HT-29 (cell line): ENCODE measurements at regions not wholly inside any gene's neighbourhood (a gene's known extent, or its start where the extent isn't known, plus 50 kb on each side); places are given as distances from the start of the nearest gene placed in this dataset.
"Not testable (repeated sequence)": the region's sequence is repeated elsewhere in the genome, so short reads cannot be mapped to it uniquely, and the experiment has no call there.

Source experiments
- DNase-seq: peaks from one replicate; pipeline ENCODE4 v3.0.0-alpha.2; 2015; ENCODE audit warnings: low spot score

DNA sequence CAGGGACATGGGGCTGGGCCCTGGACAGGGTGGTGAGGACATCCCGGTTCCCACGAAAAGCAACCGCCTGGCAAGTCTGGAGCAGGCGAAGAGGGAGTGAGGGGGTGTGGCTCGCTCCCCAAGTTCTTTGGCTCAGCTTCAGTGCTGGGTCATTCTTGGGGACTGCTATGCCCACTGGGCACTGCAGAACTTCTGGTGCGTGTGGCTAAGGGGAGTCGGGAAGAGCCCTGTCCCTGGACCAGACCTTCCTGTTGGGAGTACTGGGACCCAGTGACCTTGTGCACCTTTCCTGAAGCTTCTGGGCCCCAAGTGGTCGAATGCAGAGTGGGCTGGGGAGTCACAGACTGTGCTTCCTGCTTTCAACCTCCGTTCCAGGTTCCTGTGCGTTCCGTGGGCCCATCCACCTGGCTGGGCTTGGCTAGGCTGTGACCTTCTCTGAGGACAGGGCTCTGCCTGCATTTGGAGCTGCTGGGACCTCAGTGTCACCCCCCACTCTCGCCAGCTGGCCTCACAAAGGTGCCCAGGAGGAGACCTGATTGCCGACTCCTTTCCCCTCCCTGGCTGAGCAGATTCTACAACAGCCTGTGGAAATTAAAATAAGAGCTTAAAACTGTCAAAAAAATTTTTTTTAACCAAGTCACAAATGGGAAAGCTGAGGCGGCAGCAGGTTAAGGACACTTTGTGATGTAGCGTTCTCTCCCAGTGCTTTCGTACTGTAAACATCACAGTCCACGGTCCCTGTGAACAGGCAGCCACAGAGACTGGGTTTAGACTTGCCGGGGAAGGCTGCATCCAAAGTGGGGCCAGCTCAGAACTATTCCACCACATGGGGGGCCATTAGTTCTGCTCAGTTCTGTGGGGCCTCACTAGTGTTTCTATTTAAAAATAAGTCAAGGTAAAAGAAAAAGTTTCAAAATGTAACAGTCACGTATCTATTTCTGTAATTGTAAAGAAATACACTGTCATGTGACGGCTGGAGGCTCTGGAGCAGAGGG, 63.8 kb upstream of the WNT7B start:
- no peak for DNase-seq

DNA sequence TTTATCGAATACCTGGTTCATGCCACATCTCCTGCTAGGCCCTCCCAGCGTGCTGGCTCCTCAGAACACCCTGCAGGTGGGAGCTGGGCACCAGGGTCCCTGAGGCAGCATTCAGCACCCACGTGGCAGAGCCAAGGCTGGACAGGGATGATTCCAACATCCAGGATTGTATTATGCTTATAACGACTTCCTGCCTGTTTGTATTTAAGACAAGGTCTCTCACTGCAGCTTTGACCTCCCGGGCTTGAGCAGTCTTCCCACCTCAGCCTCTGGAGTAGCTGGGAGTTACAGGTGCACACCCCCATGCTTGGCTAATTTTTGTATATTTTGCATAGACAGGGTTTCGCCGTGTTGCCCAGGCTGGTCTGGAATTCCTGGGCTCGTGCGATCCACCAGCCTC, 64.7 kb upstream of the WNT7B start:
- no peak for DNase-seq

DNA sequence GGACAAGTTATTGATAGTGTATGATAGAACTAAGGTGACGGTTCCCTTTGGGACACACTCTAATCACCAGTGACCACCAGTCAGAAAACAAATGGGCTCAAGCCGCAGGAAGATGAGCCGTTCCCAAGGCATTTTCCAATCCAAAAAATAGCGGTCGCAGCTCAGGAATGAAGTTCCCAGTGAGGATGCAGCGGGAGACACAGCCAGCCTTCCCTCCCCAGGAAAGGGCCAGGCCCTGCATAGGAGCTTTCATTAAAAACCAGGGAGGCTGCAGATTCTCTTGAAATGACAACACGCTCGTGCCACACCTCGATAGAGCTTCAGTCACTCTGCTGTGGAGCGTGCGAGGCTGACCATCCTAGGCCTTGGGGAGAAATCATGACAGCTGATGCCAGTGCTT, 65.8 kb upstream of the WNT7B start:
- no peak for DNase-seq

DNA sequence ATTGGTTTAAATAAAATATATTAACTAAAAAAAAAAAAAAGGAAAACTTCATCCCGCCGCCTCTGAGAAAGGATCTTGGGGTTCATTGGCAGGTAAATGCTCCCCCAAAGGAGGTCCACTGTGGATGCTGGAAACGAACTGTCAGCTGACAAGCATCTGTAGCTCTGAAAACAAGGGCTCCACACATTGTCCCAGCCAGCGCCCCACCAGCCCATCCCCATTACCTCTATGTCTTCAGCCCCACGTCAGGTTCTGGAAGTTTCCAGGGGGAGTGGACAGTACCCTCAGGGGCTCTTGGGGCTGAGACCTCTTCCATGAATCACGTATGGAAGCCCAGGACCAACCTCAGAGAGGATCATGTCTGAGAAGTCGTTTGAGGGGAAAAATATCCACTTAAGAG, 66.4 kb upstream of the WNT7B start:
- DNase-seq, result no peak

DNA sequence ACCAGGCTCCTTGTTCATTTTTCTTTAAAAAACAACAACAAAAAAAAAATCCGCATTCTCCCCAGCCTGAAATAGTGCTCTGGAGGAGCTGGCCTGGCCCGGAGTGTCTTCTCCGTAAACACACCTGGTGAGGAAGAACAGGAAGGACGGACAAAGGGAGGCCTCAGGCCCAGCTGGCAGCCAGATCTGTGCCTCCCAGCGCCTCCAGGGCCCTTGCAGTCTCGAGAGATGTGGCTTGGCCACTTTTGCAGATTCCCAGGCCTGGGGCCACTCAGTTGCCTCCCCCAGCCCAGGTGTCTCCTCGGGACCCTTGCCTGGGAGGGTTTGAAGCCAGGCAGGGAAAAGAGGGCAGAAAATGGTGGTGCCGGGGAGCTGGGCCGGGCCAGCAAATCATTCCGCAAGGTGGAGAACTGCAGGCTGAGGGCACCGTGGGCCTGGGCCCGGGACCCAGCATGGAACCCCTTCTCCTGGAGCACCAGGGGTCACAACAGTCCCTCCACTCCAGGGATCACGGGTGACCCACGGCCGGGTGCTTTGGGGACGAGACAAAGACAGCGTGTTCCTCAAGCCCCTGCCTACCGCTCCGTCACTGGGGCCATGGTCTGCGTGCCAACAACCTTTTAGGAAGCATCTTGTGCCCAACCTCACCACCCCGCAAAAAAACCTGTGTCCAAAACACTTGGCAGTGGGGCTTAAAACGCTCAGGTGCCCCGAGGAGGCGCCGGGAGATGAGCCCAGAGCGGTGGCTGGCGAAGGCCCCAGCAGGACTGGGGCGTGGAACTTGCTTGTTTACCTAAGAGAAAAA, 67.1 kb upstream of the WNT7B start:
- peak; percentile 52 for DNase-seq

DNA sequence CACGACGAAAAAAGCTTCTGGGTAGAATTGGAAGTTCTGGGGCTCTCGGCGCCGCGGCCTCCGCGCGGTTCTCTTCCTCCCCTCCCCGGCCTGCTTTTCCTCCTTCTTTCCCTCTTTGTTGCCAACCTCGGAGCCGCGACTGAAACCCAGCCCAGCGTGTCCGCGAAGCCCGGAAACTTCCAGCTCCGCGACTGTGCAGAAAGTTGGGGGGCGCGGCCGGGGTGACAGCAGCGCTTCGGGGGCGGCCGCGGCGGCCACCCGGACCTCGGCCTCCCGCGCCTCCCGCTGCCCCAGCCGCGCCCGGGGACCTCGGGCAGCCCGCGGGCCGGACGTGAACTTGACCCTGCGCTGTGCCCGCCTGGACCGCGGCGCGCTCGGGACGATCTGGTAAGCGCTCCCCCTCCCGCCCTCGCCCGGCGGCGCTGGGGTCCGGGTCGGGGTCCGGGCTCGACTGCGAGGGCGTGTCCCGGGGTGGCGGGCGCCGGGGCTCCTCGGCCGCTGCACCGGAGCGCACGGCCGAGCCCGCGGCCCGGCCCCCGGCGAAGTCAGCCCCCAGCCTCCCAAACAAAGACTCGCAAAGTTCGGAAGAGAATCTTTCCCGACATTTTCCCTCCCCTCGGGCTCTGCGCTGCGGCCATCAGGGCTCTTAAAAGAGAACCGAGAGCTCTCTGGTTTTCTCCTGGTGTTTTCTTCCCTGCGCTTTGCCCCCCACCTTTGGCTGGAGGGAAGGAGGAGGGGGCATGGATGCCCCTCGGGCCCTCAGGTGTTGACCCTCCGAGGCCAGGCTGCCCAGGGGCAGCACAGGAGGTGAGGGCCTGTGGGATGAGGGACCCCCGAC, 67.9 kb upstream of the WNT7B start:
- no peak for DNase-seq

DNA sequence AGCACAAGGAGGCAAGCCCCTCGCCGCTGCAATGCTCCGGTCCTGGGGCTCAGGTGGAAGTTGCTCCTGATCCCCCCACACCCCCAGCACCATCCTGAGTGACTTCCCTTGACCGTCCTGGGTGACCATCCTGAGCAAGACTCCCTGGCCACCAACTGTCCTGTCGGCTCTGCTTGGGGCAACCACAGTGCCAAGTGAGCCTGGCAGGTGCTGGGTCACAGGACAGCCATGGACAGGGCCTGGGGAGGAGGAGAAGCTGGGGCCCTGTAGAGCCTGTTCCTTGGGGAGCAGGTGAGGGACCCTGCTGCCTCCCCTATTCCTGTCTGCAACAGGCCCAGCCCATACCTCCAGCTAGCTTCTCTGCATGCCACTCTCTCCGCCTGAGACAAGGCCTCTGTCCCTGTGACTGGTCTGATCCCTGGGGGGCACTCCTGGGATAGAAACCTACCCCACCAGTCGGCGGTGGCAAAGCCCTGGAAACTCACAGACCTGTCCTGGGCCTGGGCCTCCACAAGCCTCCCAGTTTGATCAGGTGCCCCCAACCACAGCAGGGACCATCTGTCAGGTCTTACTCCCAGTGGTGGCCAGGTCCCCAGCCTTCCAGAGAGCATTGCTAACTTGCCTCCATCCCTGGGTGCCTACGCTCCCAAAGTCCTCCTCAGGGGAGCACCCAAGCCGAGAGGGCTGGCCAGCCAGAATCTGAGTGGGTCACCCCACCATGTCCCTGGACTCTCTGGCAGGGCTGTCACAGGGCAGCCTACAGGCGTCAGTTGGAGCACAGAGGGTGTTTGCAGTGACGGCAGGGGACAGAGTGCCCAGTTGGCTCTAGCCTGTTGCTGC, 68.7 kb upstream of the WNT7B start:
- DNase-seq, result no peak

DNA sequence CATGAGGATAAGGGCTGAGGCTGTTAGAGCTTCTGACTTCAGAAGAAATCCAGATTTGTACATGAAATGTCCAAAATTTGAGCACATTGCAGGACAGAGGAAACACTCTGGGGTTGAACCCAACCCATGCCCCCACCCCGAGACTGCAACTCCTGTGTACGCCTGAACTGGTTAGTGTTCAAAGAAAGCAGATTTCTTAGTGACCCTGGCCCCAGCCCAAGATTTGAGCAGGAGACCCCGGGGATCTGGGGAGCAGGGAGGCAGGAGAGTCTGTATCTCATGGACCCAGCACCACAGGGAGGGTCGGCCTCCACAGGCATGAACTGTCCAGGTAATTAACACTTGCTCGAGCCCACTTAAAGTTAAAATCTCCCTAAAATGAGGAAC, 69.3 kb upstream of the WNT7B start:
- no peak for DNase-seq

DNA sequence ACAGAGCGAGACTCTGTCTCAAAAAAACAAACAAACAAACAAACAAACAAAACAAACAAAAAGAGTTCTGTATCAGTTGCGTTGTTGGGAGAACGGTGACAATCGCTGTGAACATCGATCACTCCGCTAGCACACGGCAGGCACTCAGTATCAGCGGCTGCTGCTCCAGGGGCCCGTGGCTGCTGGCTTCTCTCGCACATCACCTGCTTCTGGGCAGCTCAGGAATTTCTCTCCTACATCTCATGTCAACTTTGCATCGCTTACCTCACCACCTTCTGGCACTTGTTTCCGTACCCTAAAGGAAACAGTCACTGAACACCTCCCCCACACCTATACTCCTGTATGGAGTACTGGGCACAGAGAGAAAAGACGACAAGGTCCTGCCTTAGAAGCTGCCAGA, 70.3 kb upstream of the WNT7B start:
- DNase-seq, result no peak

DNA sequence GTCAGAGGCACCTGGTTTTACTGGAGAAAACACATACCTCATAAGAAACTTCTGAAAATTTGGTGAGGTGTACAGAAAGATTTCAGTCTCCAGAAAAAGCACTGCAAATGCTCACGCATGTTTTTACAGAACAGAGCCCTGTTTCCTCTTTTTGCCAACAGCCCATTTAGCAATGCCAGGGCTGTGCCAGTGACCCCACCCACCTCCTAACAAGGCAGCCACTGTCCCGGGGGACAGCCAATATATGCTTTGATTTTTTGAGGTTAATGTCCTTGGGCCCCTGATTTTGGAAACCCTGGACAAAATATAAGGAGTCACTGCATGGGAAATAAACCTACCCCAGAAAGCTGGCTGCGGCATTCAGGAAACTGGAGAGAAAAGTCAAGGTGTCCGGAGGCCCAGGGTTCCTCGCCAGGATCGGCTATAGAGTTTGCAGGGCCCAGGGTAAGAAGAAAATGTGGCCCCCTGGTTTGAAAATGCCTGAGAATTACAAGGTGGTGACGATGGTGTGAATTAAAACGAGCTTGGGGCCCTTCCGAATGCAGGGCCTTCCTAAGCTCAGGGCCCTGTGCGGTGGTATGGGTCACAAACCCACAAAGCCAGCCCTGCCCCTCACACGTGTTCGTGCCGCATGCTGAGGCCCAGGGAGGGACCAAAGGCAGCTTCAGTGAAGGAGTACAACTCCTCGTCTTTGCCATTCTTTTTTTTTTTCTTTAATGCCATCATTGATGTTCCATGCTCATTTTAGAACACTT, 71.1 kb upstream of the WNT7B start:
- no peak for DNase-seq

DNA sequence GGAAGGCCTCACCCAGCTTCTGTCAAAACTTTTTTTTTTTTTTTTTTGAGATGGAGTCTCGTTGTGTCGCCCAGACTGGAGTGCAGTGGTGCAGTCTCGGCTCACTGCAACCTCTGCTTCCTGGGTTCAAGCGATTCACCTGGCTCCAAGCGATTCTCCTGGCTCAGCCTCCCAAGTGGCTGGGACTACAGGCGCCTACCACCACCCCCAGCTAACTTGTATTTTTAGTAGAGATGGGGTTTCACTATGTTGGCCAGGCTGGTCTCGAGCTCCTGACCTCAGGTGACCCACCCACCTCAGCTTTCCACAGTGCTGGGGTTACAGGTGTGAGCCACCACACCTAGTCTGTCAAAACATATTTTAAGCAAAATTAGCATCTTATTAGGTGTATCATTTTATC, 71.7 kb upstream of the WNT7B start:
- not testable (repeated sequence) for DNase-seq

DNA sequence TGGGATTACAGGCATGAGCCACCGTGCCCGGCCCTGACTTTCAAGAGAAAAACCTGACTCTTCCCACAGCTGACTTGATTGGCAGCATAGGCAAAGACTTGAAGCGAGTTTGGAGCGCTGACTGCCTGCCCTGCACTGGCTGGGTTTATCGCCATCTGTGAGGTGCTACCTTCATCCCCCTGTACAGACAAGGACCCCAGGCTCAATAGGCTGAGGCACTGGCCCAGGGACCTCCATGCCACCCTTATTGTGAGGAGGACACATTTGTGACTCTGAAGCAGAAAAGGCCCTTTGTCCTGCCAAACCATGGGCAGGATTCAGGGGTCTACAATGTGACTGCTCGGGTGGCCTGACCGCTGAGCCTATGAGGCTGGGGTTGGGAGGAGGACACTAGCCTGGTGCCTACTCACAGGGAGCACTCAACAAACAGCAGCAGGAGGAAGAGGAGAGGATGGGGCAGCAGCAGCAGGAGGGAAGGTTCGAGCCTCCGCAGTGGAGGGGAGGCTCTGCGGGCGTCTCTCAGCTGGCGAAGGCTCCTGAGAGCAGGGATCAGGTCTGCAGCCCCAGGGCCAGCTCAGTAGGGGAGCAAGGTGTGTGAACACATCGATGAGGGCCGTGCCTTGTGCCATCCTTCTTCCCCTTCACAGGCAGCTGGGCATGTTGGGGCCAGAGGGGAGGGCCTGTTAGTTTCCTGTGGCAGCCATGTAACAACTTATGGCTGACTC, 72.9 kb upstream of the WNT7B start:
- no peak for DNase-seq

DNA sequence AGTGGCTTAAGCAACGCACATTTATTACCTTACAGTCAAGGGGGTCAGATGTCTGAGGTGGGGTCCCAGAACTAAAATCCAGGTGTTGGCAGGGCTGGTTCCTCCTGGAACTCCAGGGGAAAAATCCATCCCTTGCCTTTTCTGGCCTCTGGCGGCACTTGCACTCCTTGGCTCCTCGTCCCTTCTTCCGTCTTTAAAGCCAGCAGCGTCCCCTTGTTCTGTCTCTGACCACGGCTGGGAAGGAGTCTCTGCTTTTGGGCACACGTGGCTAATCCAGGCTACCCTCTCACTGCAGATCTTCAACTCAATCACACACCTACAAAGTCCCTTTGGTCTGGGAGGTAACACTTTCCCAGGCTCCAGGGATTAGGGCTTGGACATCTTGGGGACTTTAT, 73.5 kb upstream of the WNT7B start:
- no peak for DNase-seq

DNA sequence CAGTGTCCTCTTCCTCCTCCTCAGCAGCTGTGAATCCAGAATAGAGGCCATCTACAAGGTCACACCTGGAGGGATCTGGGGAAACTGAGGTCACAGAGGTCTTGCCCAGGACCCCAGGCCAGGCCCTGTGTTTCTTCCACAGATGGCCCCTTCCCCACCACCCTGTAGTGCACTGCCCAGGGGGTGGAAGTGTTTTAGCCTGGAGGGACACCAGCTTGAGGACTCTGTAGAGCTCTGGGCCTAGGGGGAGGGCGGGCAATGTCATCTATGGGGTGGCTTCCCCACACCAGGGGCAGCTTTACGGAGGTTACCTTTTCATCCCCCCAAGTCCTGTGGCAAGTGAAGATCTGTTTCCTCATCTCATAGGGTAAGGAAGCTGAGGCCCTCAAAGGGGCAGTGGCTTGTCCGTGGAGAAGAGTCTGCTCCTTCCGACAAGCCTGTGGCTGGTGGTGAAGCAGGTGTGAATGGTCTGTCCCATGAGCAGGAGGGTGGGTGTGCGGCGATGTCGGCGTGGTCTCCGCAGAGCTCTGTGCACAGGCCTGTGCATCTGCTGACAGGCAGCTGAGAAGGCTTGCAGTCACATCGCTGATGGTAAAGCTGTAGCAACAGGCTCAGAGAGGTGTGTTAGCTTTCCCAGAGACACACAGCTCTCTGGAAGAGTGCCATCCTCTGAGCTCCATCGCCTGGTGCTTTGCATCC, 74.1 kb upstream of the WNT7B start:
- no peak for DNase-seq

DNA sequence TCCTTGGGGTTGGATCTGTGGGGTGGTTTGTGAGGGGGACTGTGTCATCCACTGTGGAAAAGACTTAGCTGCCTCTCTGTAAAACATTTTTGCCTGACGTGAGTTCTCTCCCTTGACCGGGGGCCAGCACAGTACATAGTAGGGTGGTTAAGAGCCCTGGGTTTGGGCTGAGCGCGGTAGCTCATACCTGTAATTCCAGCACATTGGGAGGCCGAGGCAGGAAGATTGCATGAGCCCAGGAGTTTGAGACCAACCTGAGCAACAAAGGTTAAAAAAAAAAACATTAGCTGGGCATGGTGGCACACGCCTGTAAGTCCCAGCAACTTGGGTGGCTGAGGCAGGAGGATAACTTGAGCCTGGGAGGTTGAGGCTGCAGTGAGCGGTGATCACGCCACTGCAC, 74.7 kb upstream of the WNT7B start:
- DNase-seq, result no peak

DNA sequence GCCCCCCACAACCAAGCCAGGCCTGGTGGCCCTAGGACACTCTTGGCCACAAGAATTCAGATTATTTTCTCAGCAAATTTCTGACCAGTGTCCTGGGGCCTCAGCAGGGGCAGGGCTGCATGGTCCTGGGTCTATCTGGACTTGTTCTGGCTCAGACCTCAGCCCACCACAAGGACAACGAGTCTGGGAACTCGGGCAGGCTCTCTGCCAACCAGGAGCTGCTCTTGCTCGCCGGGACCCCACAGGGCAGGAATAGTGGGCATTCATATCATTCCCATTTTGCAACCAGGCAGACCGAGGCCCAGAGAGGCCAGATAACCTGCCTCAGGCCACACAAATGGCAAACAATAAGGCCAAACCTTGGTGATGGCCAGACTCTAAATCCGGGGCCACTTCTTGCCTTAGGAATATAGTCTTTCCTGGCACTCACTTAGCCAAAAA, 75.4 kb upstream of the WNT7B start:
- no peak for DNase-seq

DNA sequence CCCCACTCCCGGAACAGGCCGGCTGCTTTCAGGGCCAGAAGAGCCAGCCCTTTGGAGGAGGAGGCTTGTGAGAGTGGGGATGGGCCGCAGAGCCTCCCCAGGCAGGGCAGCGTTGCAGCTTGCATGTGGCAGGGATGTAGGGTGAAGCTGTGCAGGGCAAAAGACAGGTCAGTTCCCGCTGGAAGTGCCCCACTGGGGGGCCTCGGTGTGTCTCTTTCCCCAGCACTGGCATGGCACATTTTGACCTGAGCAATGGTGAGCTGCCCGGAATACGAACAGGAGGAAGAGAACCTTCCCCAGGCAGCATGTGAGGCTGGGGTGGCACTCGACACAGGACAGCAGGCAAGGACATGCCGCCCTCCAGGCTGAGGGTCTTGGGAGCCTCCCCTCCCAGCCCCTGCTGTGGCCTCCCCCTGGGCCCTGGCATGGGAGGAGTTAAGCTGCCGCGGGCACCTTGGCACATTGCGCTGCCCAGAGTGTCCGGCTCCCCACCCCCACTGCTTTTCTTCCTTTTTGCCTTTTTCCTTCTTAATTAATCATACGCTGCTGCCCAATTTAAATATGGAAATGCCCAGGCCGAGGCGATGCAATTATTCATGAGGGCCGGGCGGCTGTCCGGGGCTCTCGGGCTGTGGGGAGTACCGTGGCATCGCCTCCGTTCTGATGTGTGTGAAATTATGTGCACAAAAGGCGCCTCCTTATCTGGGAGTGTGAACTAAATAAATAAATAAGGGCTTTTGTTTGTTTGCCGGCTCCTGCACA, 76.0 kb upstream of the WNT7B start:
- DNase-seq, result peak; percentile 72

DNA sequence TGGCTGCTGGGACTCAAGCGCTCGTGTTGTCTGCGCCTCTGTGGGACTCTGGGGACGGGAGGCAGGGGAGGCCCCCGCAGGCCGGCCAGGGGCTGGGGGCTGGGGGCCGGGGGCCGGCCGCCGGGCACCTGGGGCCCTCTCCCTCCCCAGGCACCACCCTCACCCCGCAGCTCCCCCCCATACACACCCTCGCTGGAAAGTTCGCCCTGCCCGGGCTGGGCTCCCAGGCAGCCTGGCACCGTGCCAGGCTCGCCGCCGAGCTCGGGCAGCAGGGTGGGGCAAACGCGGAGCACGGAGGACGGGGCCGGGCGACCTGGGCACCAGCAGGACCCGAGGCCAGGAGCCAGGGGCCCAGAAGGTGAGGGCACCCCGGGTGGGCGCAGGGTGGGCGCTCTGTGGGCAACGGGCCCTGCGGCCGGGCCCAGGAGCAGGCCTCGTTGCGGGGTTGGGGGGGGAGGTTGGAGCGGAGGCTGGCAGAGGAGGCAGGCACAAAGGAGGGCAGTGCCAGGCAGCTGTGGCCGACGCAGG, 76.7 kb upstream of the WNT7B start:
- DNase-seq, result peak; percentile 81
